Heart left ventricle (tissue), 13 donors: ENCODE measurements at regions not wholly inside any gene's neighbourhood (a gene's known extent, or its start where the extent isn't known, plus 50 kb on each side); places are given as distances from the start of the nearest gene placed in this dataset.

Source experiments
- POLR2A ChIP-seq, 2 donors: fragments of 450-650 bp; IDR thresholded peaks; one replicate each; pipeline ENCODE4 v1.6.1; 2017; ENCODE audit warnings: antibody characterized with exemption in 2 of 2, mild to moderate bottlenecking in 2 of 2, moderate library complexity in 2 of 2
- TF ChIP-seq, protein P1 (sequence below), 12 donors: fragments of 200-600 bp; sonication (generic) in 4 of 12; IDR thresholded peaks; one replicate each; pipeline versions ENCODE4 v1.5.0 to v1.8.0; 2018 to 2022; ENCODE audit warnings: antibody characterized with exemption in 12 of 12, mild to moderate bottlenecking in 5 of 12
- donor health status: ischemic (EF 13 %, LVEDD 7.1; RV severe dilation, severe dysfunction).
- donor health status: DM: no; HTN: yes; CAD: no.
- donor health status: DM: no; HTN: no; CAD: no.
- donor health status: ischemic (EF 25% LVEDD 6.9; RV normal size, moderate dysfunction).
- donor health status: ischemic (EF 25% LVEDD 5.7; RV mildly dilated, moderate dysfunction).
- donor health status: ischemic (EF 35%, LVEDD 5.7; RV mildly dilated, moderate dysfunction).
- donor health status: nonischemic (EF 11% LVEDD 7.7; RV severe dilation, severe dysfunction).
- donor health status: DM: yes; HTN: yes; CAD: no.
- donor health status: PGD.
- donor health status: ischemic (EF 29% LVEDD 5.4; RV normal size, mild dysfunction).
- donor health status: nonischemic (EF 23%, LVEDD 6.1; RV moderate dilation, normal function).

DNA sequence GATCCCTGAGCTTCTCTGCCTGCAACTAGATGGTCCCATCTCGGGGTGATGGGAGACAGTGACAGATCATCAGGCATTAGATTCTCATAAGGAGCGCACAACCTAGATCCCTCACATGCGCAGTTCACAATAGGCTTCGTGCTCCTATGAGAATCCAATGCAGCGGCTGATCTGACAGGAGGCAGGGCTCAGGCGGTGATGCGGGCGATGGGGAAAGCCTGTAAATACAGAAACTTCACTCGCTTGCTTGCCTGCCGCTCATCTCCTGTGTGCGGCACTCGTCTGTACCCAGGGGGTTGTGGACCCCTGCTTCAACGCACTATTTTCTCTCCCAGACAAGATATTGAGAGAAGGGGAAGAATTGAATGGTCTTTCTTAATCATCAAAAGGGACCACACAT, 473.9 kb downstream of the ZNF536 start:
- TF ChIP-seq, protein P1, sequence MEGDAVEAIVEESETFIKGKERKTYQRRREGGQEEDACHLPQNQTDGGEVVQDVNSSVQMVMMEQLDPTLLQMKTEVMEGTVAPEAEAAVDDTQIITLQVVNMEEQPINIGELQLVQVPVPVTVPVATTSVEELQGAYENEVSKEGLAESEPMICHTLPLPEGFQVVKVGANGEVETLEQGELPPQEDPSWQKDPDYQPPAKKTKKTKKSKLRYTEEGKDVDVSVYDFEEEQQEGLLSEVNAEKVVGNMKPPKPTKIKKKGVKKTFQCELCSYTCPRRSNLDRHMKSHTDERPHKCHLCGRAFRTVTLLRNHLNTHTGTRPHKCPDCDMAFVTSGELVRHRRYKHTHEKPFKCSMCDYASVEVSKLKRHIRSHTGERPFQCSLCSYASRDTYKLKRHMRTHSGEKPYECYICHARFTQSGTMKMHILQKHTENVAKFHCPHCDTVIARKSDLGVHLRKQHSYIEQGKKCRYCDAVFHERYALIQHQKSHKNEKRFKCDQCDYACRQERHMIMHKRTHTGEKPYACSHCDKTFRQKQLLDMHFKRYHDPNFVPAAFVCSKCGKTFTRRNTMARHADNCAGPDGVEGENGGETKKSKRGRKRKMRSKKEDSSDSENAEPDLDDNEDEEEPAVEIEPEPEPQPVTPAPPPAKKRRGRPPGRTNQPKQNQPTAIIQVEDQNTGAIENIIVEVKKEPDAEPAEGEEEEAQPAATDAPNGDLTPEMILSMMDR (IDR thresholded peaks at IDR 0.05), result no peak
- TF ChIP-seq POLR2A (IDR thresholded peaks at IDR 0.05), result no peak
